ENCODE measurements at regions not wholly inside any gene's neighbourhood (a gene's known extent, or its start where the extent isn't known, plus 50 kb on each side); places are given as distances from the start of the nearest gene placed in this dataset.

DNA sequence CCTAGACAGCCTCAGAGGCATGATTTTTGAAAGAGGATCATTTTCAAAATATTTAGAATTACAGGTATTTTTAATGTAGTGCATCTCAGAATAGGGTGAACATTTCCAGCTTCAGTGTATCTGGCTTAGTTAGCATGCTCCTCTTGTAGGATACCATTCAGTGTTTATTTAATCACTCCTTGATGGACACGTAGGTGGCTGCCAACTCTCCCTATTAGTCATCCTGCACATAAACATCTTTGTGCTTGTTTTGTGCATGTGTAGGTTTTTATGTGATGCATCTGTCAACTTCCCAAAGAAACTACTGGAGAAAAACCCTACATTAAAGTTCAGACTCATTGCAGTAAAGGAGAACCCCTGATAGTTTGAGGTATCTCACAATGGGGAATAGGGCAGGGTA lies 52.5 kb upstream of the RBM19 start:
- Mint-ChIP-seq H3K27me3 (ENCODE audit: low read depth) (peaks cover 42% of the 10 kb centered on the region), H3K36me3 (ENCODE audit: insufficient read depth in 1 of 3, low read depth in 3 of 3) (no peaks in the 10 kb centered on the region), H3K27ac (no peak overlapping the region), H3K9me3 (peaks cover 0 to 2% of the 10 kb centered on the region in 2 experiments; a peak in 3 of 5 replicates), H3K4me3 (no peak overlapping the region), H3K4me1 (peaks cover 7 to 16% of the 10 kb centered on the region in 2 experiments)
- H2AFZ ChIP-seq (ENCODE audit: low read length) = no peak overlapping the region
- no peak overlapping the region for H3K27ac ChIP-seq (ENCODE audit: insufficient read length, low read depth, low read length)
- H3K56ac ChIP-seq (ENCODE audit: insufficient read length, low read depth, low read length) = no peak overlapping the region
- DNase-seq = no peak
- H3K23me2 ChIP-seq (ENCODE audit: insufficient read length, low read depth, low read length, poor library complexity, severe bottlenecking) = no peaks in the 10 kb centered on the region
- H2BK12ac ChIP-seq (ENCODE audit: insufficient read length, low read depth, low read length) = no peak overlapping the region
- H3K27me3 ChIP-seq (ENCODE audit: insufficient read depth, low read length) = no peaks in the 10 kb centered on the region
- H4K20me1 ChIP-seq (ENCODE audit: control insufficient read depth, insufficient read depth, insufficient read length) = no peaks in the 10 kb centered on the region
- H3K18ac ChIP-seq (ENCODE audit: insufficient read length, low read depth, low read length) = no peak overlapping the region
- H4K8ac ChIP-seq (replicated peaks; ENCODE audit: insufficient read length, low read depth, low read length) = no peak overlapping the region
- no peak overlapping the region for H3K9ac ChIP-seq (ENCODE audit: extremely low read depth, insufficient read length, low read length)
- no peak overlapping the region for H4K5ac ChIP-seq (ENCODE audit: insufficient read length, low read depth, low read length)
- H3K4ac ChIP-seq (ENCODE audit: low read depth, low read length) = no peak overlapping the region
- no CpG with 5 or more reads among the region's 1 CpG for WGBS (ENCODE audit: extremely low coverage, insufficient read length, low lambda C conversion rate)
- no peak overlapping the region for H2BK20ac ChIP-seq (ENCODE audit: low read depth, low read length, poor library complexity, severe bottlenecking)
- H3K79me1 ChIP-seq (ENCODE audit: insufficient read depth, low read depth, low read length, poor library complexity, severe bottlenecking) = no peaks in the 10 kb centered on the region
- H3K4me1 ChIP-seq (ENCODE audit: insufficient read depth, low read length) = no peaks in the 10 kb centered on the region
- H3T11ph ChIP-seq (ENCODE audit: low read length) = no peak overlapping the region
- TF ChIP-seq, protein P1, sequence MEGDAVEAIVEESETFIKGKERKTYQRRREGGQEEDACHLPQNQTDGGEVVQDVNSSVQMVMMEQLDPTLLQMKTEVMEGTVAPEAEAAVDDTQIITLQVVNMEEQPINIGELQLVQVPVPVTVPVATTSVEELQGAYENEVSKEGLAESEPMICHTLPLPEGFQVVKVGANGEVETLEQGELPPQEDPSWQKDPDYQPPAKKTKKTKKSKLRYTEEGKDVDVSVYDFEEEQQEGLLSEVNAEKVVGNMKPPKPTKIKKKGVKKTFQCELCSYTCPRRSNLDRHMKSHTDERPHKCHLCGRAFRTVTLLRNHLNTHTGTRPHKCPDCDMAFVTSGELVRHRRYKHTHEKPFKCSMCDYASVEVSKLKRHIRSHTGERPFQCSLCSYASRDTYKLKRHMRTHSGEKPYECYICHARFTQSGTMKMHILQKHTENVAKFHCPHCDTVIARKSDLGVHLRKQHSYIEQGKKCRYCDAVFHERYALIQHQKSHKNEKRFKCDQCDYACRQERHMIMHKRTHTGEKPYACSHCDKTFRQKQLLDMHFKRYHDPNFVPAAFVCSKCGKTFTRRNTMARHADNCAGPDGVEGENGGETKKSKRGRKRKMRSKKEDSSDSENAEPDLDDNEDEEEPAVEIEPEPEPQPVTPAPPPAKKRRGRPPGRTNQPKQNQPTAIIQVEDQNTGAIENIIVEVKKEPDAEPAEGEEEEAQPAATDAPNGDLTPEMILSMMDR (conservative IDR thresholded peaks at IDR 0.05) = no peak
- H3K23ac ChIP-seq (ENCODE audit: insufficient read length, low read depth, low read length) = no peak overlapping the region
- H2BK120ac ChIP-seq (ENCODE audit: low read depth, low read length, poor library complexity, severe bottlenecking) = no peak overlapping the region
- no peaks in the 10 kb centered on the region for H3K9me3 ChIP-seq (ENCODE audit: control insufficient read depth, low read depth, low read length)
- no peak overlapping the region for H2AK5ac ChIP-seq (ENCODE audit: insufficient read length, low read length)
- no peak overlapping the region for H2BK15ac ChIP-seq (ENCODE audit: low read depth, low read length)
- H3K79me2 ChIP-seq (ENCODE audit: insufficient read depth, low read length) = no peaks in the 10 kb centered on the region
- no peak overlapping the region for H3K4me2 ChIP-seq (ENCODE audit: insufficient read depth, insufficient read length, low read length)
- no peak overlapping the region for H2BK5ac ChIP-seq (ENCODE audit: insufficient read length, low read length)
- no peak overlapping the region for H3K14ac ChIP-seq (ENCODE audit: insufficient read depth, low read length)
- H4K91ac ChIP-seq (ENCODE audit: insufficient read length, low read depth, low read length) = no peak overlapping the region
